Fibroblast of lung (primary cell): ENCODE measurements at regions not wholly inside any gene's neighbourhood (a gene's known extent, or its start where the extent isn't known, plus 50 kb on each side); places are given as distances from the start of the nearest gene placed in this dataset.

Experiments
- DNase-seq, 2 donors: peaks; one replicate each; pipeline versions ENCODE4 v3.0.0 to v3.0.0-alpha.2; 2010; ENCODE audit warnings: low read depth in 2 of 2
- H2AFZ ChIP-seq: 2 replicates; pipeline ENCODE4 v1.5.1; 2012; ENCODE audit warnings: low read length, control low read depth, inconsistent platforms
- H3K27ac ChIP-seq: 2 replicates; pipeline ENCODE4 v1.5.1; 2011; ENCODE audit warnings: low read length, control low read depth; ENCODE audit not compliant: insufficient read depth
- H3K27me3 ChIP-seq: 2 replicates; pipeline ENCODE4 v1.5.1; 2011; ENCODE audit warnings: mild to moderate bottlenecking, low read length; ENCODE audit not compliant: control insufficient read depth, insufficient read depth
- H3K36me3 ChIP-seq: 2 replicates; pipeline ENCODE4 v1.5.1; 2011; ENCODE audit warnings: low read length; ENCODE audit not compliant: control insufficient read depth, insufficient read depth
- H3K4me1 ChIP-seq: 2 replicates; pipeline ENCODE4 v1.5.1; 2011; ENCODE audit warnings: low read length; ENCODE audit not compliant: control insufficient read depth, insufficient read depth; ENCODE audit errors: extremely low read depth
- H3K4me2 ChIP-seq: 2 replicates; pipeline ENCODE4 v1.5.1; 2011; ENCODE audit warnings: low read length, control low read depth; ENCODE audit not compliant: insufficient read depth; ENCODE audit errors: extremely low read depth
- H3K4me3 ChIP-seq, 4 experiments: fragments of 200-600 bp in 1 of 4; sonication (generic) in 1 of 4; replicated peaks in 1 of 4; 2 replicates each; pipeline ENCODE4 v1.5.1; 2011 to 2016; ENCODE audit warnings: low read length in 4 of 4, low read depth in 3 of 4, mild to moderate bottlenecking in 3 of 4, control low read depth in 2 of 4, inconsistent platforms in 1 of 4, mixed read lengths in 1 of 4; ENCODE audit not compliant: insufficient read depth in 1 of 4; ENCODE audit errors: control extremely low read depth in 1 of 4
- H3K79me2 ChIP-seq: 2 replicates; pipeline ENCODE4 v1.5.1; 2012; ENCODE audit warnings: mild to moderate bottlenecking, low read length, inconsistent platforms; ENCODE audit not compliant: control insufficient read depth, insufficient read depth
- H3K9ac ChIP-seq: 2 replicates; pipeline ENCODE4 v1.5.1; 2011; ENCODE audit warnings: mild to moderate bottlenecking, low read length, control low read depth; ENCODE audit not compliant: insufficient read depth
- H3K9me3 ChIP-seq: 2 replicates; pipeline ENCODE4 v1.5.1; 2012; ENCODE audit warnings: low read depth, low read length; ENCODE audit not compliant: control insufficient read depth, insufficient read depth
- H4K20me1 ChIP-seq: 2 replicates; pipeline ENCODE4 v1.5.1; 2011; ENCODE audit warnings: low read length; ENCODE audit not compliant: control insufficient read depth, insufficient read depth; ENCODE audit errors: extremely low read depth
- EZH2 ChIP-seq: IDR thresholded peaks from 2 replicates; pipeline ENCODE4 v1.5.1; 2012; ENCODE audit warnings: low read length, control low read depth, mild to moderate bottlenecking; ENCODE audit errors: missing control alignments
- TF ChIP-seq, protein P1 (sequence below), 2 donors: IDR thresholded peaks in 1 of 2; conservative IDR thresholded peaks in 1 of 2; 1 replicate in 1 of 2; 2 replicates in 1 of 2; pipeline ENCODE4 v1.5.1; 2011 to 2012; ENCODE audit warnings: low read length in 2 of 2, control low read depth in 1 of 2, inconsistent platforms in 1 of 2, low read depth in 1 of 2, mild to moderate bottlenecking in 1 of 2

GRCh38 chr16:85512808-85513115 lies 100.4 kb upstream of the GSE1 start:
- Histone ChIP-seq H3K36me3 (no peaks in the 10 kb centered on the region), H3K27me3 (no peaks in the 10 kb centered on the region), H3K9ac (no peak overlapping the region), H3K4me1 (peaks cover 33% of the 10 kb centered on the region), H3K9me3 (no peaks in the 10 kb centered on the region), H2AFZ (no peak overlapping the region), H3K4me3 (no peak overlapping the region), H3K79me2 (no peaks in the 10 kb centered on the region), H4K20me1 (no peaks in the 10 kb centered on the region), H3K27ac (no peak overlapping the region), H3K4me2 (no peak overlapping the region)
- TF ChIP-seq, protein P1, sequence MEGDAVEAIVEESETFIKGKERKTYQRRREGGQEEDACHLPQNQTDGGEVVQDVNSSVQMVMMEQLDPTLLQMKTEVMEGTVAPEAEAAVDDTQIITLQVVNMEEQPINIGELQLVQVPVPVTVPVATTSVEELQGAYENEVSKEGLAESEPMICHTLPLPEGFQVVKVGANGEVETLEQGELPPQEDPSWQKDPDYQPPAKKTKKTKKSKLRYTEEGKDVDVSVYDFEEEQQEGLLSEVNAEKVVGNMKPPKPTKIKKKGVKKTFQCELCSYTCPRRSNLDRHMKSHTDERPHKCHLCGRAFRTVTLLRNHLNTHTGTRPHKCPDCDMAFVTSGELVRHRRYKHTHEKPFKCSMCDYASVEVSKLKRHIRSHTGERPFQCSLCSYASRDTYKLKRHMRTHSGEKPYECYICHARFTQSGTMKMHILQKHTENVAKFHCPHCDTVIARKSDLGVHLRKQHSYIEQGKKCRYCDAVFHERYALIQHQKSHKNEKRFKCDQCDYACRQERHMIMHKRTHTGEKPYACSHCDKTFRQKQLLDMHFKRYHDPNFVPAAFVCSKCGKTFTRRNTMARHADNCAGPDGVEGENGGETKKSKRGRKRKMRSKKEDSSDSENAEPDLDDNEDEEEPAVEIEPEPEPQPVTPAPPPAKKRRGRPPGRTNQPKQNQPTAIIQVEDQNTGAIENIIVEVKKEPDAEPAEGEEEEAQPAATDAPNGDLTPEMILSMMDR (conservative IDR thresholded peaks at IDR 0.05 in 1 of 2, IDR thresholded peaks at IDR 0.05 in 1 of 2; ENCODE audit: low read depth in 1 of 2, low read length in 2 of 2) = no peak
- no peak for TF ChIP-seq EZH2
- peak in 1 of 2 donors; percentile 39 for DNase-seq

- Histone ChIP-seq H3K4me3 (no peak overlapping the region), H3K79me2 (no peaks in the 10 kb centered on the region), H3K9ac (no peak overlapping the region), H4K20me1 (no peaks in the 10 kb centered on the region), H3K4me1 (peaks cover 33% of the 10 kb centered on the region), H2AFZ (no peak overlapping the region), H3K27me3 (no peaks in the 10 kb centered on the region), H3K9me3 (no peaks in the 10 kb centered on the region), H3K4me2 (no peak overlapping the region), H3K36me3 (no peaks in the 10 kb centered on the region), H3K27ac (no peak overlapping the region)
- TF ChIP-seq, protein P1 (conservative IDR thresholded peaks at IDR 0.05 in 1 of 2, IDR thresholded peaks at IDR 0.05 in 1 of 2; ENCODE audit: low read depth in 1 of 2, low read length in 2 of 2) = no peak
- no peak for TF ChIP-seq EZH2
- no peak for DNase-seq
These were observed 99.9 kb upstream of the GSE1 start for GRCh38 chr16:85513180-85513579.

GRCh38 chr16:85513649-85514048 lies 99.5 kb upstream of the GSE1 start:
- Histone ChIP-seq H2AFZ (no peak overlapping the region), H4K20me1 (no peaks in the 10 kb centered on the region), H3K9ac (no peak overlapping the region), H3K79me2 (no peaks in the 10 kb centered on the region), H3K4me3 (no peak overlapping the region), H3K27ac (no peak overlapping the region), H3K27me3 (no peaks in the 10 kb centered on the region), H3K4me1 (peaks cover 33% of the 10 kb centered on the region), H3K4me2 (no peak overlapping the region), H3K36me3 (no peaks in the 10 kb centered on the region), H3K9me3 (no peaks in the 10 kb centered on the region)
- no peak for DNase-seq
- TF ChIP-seq, protein P1 (conservative IDR thresholded peaks at IDR 0.05 in 1 of 2, IDR thresholded peaks at IDR 0.05 in 1 of 2; ENCODE audit: low read depth in 1 of 2, low read length in 2 of 2) = no peak
- TF ChIP-seq EZH2 = no peak
